Bronchial epithelial cell (primary cell): ENCODE measurements at regions not wholly inside any gene's neighbourhood (a gene's known extent, or its start where the extent isn't known, plus 50 kb on each side); places are given as distances from the start of the nearest gene placed in this dataset.

Source experiments
- DNase-seq: peaks from one replicate; pipeline ENCODE4 v3.0.0-alpha.2; 2010; ENCODE audit warnings: low read depth
- FAIRE-seq: peaks from 2 replicates; lab custom pipeline; 2011; peaks lifted over from hg19 to GRCh38; lab: Jason Lieb, UNC
- H3K27me3 ChIP-seq: 2 replicates; pipeline ENCODE4 v1.5.1; 2011; ENCODE audit warnings: low read length; ENCODE audit not compliant: control insufficient read depth, insufficient read depth
- H3K36me3 ChIP-seq: 2 replicates; pipeline ENCODE4 v1.5.1; 2011; ENCODE audit warnings: low read length; ENCODE audit not compliant: control insufficient read depth, insufficient read depth
- H3K4me3 ChIP-seq: 2 replicates; pipeline ENCODE4 v1.5.1; 2011; ENCODE audit warnings: mild to moderate bottlenecking, low read depth, low read length, control low read depth
- CTCF ChIP-seq: IDR thresholded peaks from 2 replicates; pipeline ENCODE4 v1.5.1; 2011; ENCODE audit warnings: mild to moderate bottlenecking, moderate library complexity, low read length, control low read depth, inconsistent platforms; ENCODE audit not compliant: insufficient read depth, severe bottlenecking

- DNase-seq (no peak), FAIRE-seq (no peak)
- H3K4me3 ChIP-seq = no peak overlapping the region
- H3K27me3 ChIP-seq = no peaks in the 10 kb centered on the region
- TF ChIP-seq CTCF = no peak
- H3K36me3 ChIP-seq = peaks cover 20% of the 10 kb centered on the region
Measured at GRCh38 chr4:3391422-3391821, 50.3 kb upstream of the HGFAC start.
